B cell (primary cell): ENCODE measurements at regions not wholly inside any gene's neighbourhood (a gene's known extent, or its start where the extent isn't known, plus 50 kb on each side); places are given as distances from the start of the nearest gene placed in this dataset.

Experiments
- CTCF ChIP-seq: fragments of 200-600 bp; IDR thresholded peaks from one replicate; pipeline ENCODE4 v1.8.0; 2022; ENCODE audit warnings: antibody characterized with exemption, mild to moderate bottlenecking
- EZH2 ChIP-seq: IDR thresholded peaks from 2 replicates; pipeline ENCODE4 v1.6.1; 2012; ENCODE audit warnings: borderline replicate concordance, low read depth, mild to moderate bottlenecking, moderate library complexity, low read length; ENCODE audit not compliant: insufficient read depth, poor library complexity, severe bottlenecking

- TF ChIP-seq EZH2, result no peak
- TF ChIP-seq CTCF, result no peak
These were observed 139.5 kb downstream of the ZPLD1 start for GRCh38 chr3:102574355-102574754.
